Calu3 (cell line): ENCODE measurements at regions not wholly inside any gene's neighbourhood (a gene's known extent, or its start where the extent isn't known, plus 50 kb on each side); places are given as distances from the start of the nearest gene placed in this dataset.

Source experiments
- BruUV-seq: library from RNA; stranded (reverse); fragments of 400-500 nt; replicated peaks from 2 replicates; lab custom pipeline; 2021; lab: Mats Ljungman, UMichigan
- CTCF ChIA-PET: fragments of 300-600 bp; sonication (Branson Sonifier 250); formaldehyde crosslinking; loops from one replicate; lab custom pipeline; 2022; ENCODE audit warnings: antibody characterized with exemption; lab: Charles Lee
- DNase-seq: peaks from one replicate; pipeline ENCODE4 v3.0.0; 2022
- H3K27ac Mint-ChIP-seq: one replicate; pipeline ENCODE4 v1.8.0; 2022; ENCODE audit warnings: mixed read lengths; ENCODE audit not compliant: unreplicated experiment
- H3K27me3 Mint-ChIP-seq: one replicate; pipeline ENCODE4 v1.8.0; 2022; ENCODE audit warnings: mixed read lengths; ENCODE audit not compliant: unreplicated experiment
- H3K36me3 Mint-ChIP-seq: one replicate; pipeline ENCODE4 v1.8.0; 2022; ENCODE audit warnings: mild to moderate bottlenecking, moderate library complexity, mixed read lengths; ENCODE audit not compliant: insufficient read depth, unreplicated experiment
- H3K4me1 Mint-ChIP-seq: one replicate; pipeline ENCODE4 v1.8.0; 2022; ENCODE audit warnings: mild to moderate bottlenecking, low read depth, mixed read lengths; ENCODE audit not compliant: unreplicated experiment
- H3K4me3 Mint-ChIP-seq: one replicate; pipeline ENCODE4 v1.8.0; 2022; ENCODE audit warnings: mild to moderate bottlenecking, low read depth, moderate library complexity, mixed read lengths; ENCODE audit not compliant: unreplicated experiment
- H3K9me3 Mint-ChIP-seq: one replicate; pipeline ENCODE4 v1.8.0; 2022; ENCODE audit warnings: low read depth, mixed read lengths; ENCODE audit not compliant: unreplicated experiment
- CTCF ChIP-seq: fragments of 200-600 bp; IDR thresholded peaks from one replicate; pipeline ENCODE4 v1.8.0; 2022; ENCODE audit warnings: antibody characterized with exemption; ENCODE audit not compliant: unreplicated experiment
- intact Hi-C: fragments of 100-400 bp; cut with micrococcal nuclease; formaldehyde crosslinking; loops from one replicate; pipeline ENCODE4 v1.10.0; 2022; ENCODE audit not compliant: unreplicated experiment

- BruUV-seq: no TSS peak
- no peak overlapping the region for H3K4me3 Mint-ChIP-seq
- CTCF ChIA-PET: interaction anchor here (1.2 kb wide), 1 partner anchor 14 kb away, joined by 4 read pairs; no protein-coding TSS in a partner anchor
- intact Hi-C loops: no loop called here
- H3K4me1 Mint-ChIP-seq: peaks cover 17% of the 10 kb centered on the region
- DNase-seq: no peak
- no peak for TF ChIP-seq CTCF
- H3K27me3 Mint-ChIP-seq: no peaks in the 10 kb centered on the region
- H3K36me3 Mint-ChIP-seq: no peaks in the 10 kb centered on the region
- no peaks in the 10 kb centered on the region for H3K9me3 Mint-ChIP-seq
- no peak overlapping the region for H3K27ac Mint-ChIP-seq
These were observed 93.6 kb upstream of the ATP11B start for GRCh38 chr3:182699550-182700170.

- no TSS peak for BruUV-seq
- Mint-ChIP-seq H3K27ac (no peak overlapping the region), H3K36me3 (no peaks in the 10 kb centered on the region), H3K9me3 (no peaks in the 10 kb centered on the region), H3K27me3 (no peaks in the 10 kb centered on the region), H3K4me3 (no peak overlapping the region), H3K4me1 (peaks cover 12% of the 10 kb centered on the region)
- DNase-seq: no peak
- intact Hi-C loops: no loop called here
- CTCF ChIA-PET: interaction anchor here (0.6 kb wide), 1 partner anchor 85 kb away, joined by 3 read pairs; no protein-coding TSS in a partner anchor
- TF ChIP-seq CTCF: no peak
These were observed 91.1 kb upstream of the ATP11B start for GRCh38 chr3:182702216-182702615.

GRCh38 chr3:182703233-182703632, 90.1 kb upstream of the ATP11B start:
- Mint-ChIP-seq H3K27me3 (no peaks in the 10 kb centered on the region), H3K4me1 (peaks cover 7% of the 10 kb centered on the region), H3K36me3 (no peaks in the 10 kb centered on the region), H3K27ac (no peak overlapping the region), H3K4me3 (no peak overlapping the region), H3K9me3 (no peaks in the 10 kb centered on the region)
- no peak for DNase-seq
- no peak for TF ChIP-seq CTCF
- no TSS peak for BruUV-seq
- intact Hi-C loops: no loop called here
- CTCF ChIA-PET: no interaction called here

- DNase-seq: peak; percentile 45
- TF ChIP-seq CTCF: peak; percentile 29
- Mint-ChIP-seq H3K27ac (no peak overlapping the region), H3K9me3 (no peaks in the 10 kb centered on the region), H3K4me3 (no peak overlapping the region), H3K36me3 (no peaks in the 10 kb centered on the region), H3K27me3 (no peaks in the 10 kb centered on the region), H3K4me1 (peaks cover 7% of the 10 kb centered on the region)
- intact Hi-C loops: no loop called here
- CTCF ChIA-PET: no interaction called here
- no TSS peak for BruUV-seq
These were observed 88.4 kb upstream of the ATP11B start for GRCh38 chr3:182704926-182705325.
